ENCODE measurements at regions not wholly inside any gene's neighbourhood (a gene's known extent, or its start where the extent isn't known, plus 50 kb on each side); places are given as distances from the start of the nearest gene placed in this dataset.

DNA sequence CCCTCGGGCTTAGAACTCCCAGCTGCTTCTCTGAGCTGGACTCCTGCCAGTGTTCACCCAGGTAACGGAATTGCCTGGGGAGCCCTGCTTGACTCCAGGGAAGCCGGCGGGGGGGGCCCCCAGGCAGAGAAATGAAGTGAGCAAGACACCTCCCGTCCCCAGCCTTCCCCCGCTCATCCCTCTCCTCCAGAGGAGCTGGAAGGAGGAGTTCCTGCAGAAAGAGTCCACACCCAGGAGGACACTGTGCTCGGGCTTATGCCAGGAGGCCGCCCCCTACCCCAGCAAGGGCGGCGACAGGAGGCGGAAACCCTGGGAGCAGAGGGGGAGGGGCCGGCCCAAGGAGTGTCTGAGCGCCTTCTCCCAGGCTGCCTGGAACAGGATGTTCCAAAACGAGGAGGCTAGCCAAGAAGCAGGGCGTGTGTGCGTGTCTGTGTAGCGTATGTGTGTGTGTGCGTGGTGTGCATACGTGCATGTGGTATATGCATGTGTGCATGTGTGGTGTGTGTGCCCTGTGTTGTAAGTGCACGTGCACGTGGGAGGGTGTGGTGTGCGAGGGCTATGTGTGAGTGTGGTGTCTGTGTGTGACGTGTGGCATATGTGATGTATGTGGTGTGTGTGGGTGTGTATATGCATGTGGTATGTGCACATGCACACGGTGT is 511.3 kb downstream of the SHQ1 start:
- peak; percentile 99 for FAIRE-seq
- DNase-seq (ENCODE audit: insufficient read length, low spot score) = no peak

DNA sequence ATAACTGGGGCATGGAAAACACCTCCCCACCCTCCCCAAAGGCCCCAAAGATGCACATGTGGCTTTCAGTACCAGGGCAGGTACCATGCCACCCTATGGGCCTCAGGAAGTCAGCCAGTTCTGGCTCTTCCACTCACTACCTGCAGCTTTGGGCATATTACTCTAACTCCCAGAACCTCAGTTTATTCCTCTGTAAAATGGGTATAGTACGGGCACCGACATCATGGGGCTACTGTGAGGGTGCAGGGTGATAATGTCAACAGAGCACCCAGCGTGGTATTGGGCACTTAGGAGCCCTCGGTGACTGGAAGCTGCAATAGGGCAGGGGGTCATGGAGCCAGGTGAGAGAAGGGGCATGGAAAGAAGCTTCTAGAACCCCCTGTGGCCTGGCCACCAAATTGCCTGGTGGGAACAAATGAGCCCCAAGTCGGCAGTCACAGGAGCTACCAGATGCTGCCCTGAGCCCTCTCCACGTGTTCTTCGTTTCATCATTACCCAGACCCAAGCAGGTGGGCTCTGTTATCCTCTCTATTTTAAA is 512.1 kb downstream of the SHQ1 start:
- FAIRE-seq (no peak), DNase-seq (ENCODE audit: insufficient read length, low spot score) (no peak)

DNA sequence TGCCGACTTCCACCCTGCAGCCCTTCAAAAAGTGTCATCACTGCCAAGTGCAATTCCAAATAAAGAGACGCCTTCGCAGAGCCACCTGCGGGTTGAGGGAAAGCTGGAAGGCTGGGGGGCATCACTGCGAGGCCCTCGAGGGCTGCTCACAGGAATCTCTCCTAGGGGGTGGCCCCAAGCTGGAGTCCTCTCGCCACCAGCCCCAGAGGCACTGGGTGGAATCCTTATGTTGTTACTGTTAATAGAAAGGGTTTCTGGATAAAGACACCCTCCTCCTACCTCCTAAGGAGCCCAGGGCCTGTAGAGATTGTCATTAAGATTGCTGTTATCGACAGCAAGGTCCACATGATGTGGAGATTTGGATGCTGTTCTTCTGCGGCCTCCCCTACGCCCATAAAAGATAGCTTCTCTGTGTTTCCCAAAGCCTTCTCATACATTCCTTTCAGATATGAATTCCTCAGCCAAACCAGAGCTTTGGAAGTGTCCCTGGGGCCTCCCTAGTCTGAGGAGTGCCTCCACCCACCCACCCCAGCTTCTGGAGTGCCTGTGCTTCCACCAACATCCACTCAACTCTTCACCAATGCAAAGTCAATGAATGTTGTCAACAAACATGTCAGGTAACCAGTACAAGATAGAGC is 512.7 kb downstream of the SHQ1 start:
- no peak for DNase-seq (ENCODE audit: insufficient read length, low spot score)
- FAIRE-seq = no peak

DNA sequence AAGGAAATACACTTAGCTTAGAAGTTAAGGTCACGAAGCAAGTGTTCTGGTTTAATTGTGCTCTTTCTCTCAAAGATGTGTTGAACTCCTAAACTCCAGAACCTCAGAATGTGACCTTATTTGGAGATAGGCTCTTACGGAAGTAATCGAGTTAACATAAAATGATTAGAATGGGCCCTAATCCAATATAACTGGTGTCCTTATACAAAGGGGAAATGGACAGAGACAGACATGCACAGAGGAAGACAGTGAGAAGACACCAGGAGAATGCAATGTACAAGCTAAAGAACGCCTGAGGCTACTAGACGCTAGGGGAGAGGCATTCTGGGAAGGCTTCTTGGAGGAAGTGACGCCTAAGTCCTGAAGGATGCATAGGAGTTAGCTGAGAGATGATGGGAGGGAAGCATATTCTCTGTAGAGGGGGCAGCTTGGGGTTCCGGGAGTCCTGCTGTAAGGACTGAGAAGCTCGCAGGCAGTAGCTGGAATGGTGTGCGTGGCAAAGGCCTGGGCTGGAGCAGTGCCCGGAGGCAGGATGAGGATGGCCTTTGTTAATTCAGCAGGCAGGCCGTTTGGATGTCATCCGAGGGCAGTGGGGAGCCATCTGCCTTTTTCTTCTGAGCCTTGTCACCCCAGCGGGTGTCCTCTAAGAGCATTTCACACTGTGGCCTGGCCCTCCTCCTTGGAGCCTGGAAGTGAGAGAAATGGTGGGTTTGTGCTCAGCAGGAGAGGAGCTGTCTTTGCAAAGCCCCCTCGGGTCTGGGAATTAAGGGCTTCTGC is 513.4 kb downstream of the SHQ1 start:
- FAIRE-seq = no peak
- no peak for DNase-seq (ENCODE audit: insufficient read length, low spot score)

DNA sequence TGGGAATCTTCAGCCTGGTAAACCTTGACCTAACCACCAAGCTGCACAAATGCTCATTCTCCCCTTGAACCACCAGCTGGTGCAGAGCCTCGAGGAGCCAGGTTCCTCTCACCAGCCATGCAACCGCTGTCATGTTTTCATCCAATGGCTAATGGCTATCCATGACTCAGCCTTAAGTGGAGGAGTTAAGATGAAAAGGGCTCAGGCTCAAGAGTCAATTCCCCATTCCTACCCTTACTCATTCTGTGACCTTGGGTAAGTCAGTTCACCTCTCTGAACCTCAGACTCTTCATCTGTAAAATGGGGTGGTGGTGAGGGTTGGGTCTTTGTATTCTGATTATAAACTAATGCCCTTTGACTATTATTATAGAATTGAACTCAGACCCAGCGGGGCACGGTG is 515.6 kb downstream of the SHQ1 start:
- no peak for FAIRE-seq

DNA sequence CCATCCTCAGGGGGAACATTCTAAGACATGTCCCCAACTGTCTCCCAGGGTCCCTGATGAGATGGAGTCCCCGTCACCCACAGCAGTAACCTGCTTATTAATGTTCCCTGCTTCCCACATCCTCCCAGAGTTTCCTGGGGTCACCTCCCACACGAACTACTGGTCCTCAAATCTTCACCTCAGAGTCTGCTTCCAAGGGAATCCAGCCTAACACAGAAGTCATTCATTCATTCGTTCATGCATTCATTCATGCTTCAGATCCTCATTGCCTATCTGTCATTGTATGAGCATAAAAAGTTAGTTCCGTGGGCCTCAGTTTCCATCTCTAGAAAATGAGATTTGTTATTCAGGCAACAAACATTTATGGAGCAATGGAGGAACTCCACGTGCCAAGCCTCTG is 516.2 kb downstream of the SHQ1 start:
- DNase-seq (ENCODE audit: insufficient read length, low spot score) (no peak), FAIRE-seq (no peak)

More for the DNA sequence above, 515.6 kb downstream of the SHQ1 start:
- no peak for DNase-seq (ENCODE audit: insufficient read length, low spot score)

DNA sequence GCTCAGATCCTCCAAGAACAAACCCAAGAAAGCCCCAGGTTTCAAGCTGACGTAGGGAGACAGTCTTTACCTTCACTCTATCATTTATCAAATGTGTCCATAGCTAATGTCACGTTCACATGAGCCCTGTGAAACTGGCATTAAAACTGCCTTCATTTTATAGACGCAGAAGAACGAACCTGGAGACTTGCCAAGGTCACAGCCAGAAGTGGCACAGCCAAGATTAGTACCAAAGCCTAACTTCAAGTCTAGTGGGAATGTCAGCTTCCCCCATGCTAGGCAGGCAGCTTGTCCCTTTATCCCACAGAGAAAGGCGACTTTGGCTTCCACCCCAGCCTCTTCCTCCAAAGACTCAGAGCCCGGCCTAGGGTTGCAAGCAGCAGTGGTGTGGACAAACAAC is 517.2 kb downstream of the SHQ1 start:
- FAIRE-seq = no peak
- DNase-seq (ENCODE audit: insufficient read length, low spot score) = no peak

DNA sequence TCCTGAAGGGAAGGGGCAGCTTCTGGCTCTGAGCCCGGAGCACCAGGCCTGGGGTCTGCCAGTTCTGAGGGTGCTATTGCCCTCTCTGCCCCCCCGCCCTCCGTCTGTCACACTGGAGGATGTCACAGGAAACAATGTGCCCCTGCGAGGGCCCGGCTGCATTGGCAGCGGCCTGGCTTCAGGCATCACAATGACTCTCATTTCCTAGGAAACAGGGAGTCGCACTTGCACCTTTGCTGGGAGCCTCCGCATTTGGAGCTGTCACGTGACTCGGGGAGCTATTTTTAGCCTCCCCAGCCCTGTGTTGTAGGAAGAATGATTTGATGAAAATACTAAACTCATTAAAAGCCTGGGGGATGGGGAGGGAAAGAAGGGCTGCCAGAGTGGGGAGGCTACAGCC is 518.9 kb downstream of the SHQ1 start:
- no peak for FAIRE-seq
- DNase-seq (ENCODE audit: insufficient read length, low spot score) = no peak

DNA sequence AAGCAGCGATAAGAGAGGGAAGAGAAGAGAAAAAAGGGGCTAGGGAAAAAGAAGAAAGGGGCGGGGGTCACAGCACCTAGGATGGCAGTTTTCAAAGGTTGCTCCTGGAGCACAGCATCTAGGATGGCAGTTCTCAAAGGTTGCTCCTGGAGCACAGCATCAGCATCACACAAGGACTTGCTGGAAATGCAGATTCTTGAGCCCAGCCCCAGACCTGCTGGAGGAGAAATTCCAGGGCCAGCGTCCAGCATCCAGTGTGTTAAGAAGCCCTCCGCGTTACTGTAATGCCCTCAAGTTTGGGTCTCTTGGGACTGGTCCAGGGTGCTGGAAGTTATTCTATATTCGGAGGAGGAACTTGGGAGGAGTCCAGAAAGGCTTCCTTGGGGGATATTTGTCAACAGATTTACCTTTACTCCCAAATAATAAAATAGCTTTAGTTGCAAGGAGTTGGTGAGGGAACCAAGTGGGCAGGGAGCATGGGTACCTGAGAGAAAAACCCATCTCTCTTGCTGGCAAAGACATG is 519.4 kb downstream of the SHQ1 start:
- no peak for FAIRE-seq
- no peak for DNase-seq (ENCODE audit: insufficient read length, low spot score)

DNA sequence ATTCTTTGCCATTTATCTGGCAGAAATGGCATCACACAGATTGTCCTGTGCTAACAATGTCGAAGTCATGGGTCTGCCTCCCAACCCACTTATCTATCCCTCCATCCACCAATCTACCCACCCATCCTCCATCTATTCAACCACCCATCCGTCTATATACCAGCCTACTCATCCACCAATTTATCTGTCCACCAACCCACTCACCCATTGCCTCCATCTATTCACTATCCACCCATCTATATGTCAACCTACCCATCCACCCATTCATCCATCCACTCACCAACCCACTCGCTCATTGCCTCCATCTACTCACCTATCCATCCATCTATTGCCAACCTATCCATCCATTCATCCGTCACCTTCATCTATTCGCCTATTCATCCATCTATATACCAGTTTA is 521.2 kb downstream of the SHQ1 start:
- no peak for DNase-seq (ENCODE audit: insufficient read length, low spot score)
- peak; percentile 77 for FAIRE-seq

DNA sequence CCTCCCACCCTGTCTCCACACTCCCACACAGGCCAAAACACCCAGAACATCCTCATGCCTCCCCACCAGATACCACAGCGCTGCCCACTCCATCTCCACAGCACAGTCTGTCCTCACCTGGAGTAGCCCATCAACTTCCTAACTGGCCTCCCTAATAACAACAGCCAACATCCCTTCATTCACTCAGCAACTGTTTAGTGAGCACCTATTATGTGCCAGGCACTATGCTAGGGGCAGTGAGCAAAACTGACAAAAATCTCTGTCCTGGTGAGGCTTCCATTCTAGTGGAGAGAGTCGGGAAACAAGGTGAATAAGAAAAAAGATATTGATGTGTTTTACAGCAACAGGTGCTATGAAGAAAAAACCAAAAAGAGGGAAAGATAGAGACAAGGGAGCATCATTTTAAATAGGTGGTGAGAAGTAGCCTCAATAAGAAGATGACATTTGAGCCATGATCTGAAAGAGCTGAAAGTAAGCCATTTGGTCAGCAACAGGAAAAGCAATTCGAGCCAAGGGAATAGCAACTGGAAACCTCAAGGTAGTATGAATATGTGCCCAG is 523.9 kb downstream of the SHQ1 start:
- DNase-seq (ENCODE audit: insufficient read length, low spot score) = no peak
- FAIRE-seq = no peak

DNA sequence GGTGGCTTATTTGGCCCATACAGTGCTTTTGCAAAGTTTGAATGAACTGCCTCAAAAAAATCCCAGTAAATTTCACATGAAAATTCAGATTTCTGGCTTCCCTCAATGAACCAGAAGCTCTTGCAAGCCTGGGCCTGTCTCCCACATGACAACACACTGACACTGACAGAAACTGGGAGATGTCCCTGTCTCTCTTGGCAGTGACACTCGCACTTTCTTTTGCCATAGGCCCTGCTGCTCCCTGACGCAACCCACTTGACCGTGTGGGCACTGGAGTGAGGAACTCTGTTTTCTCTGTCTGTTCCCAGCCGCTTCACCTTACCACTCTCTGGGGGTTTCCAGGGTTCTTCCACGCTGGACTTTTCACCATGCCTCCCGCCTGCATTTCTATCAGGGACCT is 524.5 kb downstream of the SHQ1 start:
- no peak for DNase-seq (ENCODE audit: insufficient read length, low spot score)
- FAIRE-seq = no peak

DNA sequence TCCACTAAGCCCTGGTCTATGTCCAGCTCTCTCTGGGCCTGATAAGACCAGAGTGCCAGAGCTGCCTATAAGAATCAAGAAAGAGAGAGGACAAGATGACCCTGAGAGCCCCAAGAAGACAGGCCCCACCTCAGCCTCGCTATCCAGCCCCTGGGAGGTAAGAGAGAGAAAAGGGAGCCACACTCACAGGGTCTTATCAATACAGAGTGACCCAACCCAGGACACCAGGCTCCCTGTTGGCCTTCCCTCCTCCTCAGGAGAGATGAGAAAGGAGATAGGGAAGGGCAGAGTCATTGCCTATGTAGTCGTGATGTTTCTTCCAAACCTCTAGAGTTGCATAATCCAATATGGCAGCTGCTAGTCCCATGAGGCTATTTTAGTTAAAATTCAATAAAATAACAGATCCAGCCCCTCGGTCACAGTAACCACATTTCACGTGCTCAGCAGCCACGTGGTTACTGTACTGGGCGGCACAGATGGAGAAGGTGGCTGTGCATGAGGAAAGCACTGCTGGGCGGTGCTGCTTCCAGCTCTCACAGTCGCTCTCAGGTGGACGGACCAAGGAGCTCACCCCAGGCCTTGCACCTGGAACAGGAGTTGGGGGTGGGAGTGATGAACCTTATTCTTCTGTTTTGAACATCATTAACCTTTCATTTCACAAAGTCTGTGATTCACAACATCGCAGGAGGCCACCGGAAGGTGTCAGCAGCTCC is 525.8 kb downstream of the SHQ1 start:
- FAIRE-seq (no peak), DNase-seq (ENCODE audit: insufficient read length, low spot score) (no peak)

DNA sequence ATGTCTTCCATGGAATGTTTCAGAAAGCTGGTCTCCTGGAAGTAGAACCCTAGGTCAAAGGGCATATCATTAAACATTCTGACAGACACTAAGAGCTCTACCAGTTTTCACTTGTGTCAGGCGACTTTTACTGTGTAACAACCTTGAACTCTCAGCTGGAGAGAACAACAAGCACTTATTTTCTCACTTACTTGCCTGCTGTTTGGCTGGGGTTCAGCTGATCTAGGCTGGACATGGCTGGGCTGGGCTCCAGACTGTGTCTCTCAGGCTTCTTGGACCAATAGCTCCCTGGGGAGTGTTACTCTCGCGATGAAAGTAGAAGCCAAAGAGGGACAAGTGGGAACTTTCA is 527.3 kb downstream of the SHQ1 start:
- DNase-seq (ENCODE audit: insufficient read length, low spot score) (no peak), FAIRE-seq (no peak)

DNA sequence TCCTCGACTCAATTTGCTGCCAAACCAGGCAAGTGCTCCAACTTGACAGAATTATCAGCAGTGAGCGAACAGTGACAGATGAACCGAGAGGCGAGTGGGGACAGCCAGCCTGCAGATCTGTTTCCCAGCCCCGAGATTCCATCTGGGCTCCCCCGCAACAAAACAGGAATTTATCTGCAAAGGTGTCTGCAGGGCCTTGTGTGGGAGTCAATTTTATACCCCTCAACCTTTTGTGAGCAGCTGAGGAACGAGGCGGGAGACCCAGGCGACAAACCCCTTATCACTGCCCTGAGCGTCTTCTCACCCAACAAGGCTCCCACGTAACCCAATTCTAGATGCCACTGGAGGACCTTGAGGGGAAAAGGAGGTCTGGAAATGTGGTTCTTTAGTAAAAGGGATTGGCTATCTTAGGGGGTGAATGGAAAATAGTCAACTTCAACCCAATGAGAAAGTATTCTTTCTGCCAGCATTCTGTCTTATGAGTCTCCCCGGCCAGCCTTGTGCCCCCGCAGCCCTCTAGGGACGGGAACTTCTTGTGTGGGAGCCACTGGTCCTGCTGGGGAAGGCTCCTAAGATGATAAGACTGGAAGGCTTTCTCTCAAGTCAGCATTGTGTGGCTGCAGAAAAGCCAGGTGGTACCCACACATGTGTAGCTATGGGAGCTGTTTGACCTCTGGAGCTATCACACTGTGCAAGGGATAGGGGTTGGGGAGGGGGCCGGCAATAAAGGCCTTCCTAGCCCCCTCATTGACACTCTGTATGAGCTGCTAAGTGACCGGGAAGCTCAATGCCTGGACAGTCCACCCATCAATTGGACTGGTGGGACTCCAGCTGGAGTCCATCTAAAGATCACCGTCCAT is 527.9 kb downstream of the SHQ1 start:
- FAIRE-seq = no peak
- DNase-seq (ENCODE audit: insufficient read length, low spot score) = no peak

DNA sequence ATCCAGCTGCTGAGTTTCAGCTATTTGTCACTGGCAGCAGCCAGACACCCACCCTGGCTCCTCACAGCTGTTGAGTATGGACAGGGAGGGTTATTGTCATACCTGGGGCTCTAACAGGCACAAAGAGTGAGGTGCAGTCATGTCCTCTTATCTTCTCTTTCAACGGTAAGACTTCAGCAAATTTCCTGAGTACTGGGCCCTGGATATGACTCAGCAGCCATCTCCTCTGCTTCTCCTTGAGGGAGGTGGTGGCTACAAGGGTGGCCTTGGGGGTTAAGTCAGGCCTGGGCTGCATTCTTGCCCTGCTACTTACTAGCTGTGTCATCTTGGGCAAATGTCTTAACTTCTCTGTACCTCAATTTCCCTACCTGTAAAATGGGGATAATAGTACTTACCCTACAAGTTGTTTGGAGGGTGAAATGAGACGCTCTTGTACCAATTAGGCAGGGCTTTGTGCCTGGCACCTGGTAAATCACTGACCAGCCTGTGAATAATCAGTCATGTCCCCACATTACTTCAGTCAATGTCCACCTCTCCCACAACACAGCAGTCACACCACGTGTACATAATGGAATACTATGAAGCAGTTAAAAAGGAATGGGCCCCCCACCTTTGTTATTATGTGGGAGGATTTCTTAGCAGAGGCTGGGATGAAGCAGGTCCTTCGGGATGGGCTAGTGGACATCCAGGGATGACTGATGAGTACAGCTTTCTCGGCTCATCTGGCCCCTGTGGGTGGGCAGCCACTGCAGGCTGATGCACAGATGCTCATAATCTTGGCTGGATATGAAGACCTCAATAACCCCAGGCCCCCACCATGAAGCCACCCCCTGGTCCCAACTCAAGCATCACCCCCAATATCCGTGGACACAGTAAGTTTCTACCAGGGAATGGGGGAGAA is 528.8 kb downstream of the SHQ1 start:
- peak; percentile 60 for FAIRE-seq
- DNase-seq (ENCODE audit: insufficient read length, low spot score) = no peak

DNA sequence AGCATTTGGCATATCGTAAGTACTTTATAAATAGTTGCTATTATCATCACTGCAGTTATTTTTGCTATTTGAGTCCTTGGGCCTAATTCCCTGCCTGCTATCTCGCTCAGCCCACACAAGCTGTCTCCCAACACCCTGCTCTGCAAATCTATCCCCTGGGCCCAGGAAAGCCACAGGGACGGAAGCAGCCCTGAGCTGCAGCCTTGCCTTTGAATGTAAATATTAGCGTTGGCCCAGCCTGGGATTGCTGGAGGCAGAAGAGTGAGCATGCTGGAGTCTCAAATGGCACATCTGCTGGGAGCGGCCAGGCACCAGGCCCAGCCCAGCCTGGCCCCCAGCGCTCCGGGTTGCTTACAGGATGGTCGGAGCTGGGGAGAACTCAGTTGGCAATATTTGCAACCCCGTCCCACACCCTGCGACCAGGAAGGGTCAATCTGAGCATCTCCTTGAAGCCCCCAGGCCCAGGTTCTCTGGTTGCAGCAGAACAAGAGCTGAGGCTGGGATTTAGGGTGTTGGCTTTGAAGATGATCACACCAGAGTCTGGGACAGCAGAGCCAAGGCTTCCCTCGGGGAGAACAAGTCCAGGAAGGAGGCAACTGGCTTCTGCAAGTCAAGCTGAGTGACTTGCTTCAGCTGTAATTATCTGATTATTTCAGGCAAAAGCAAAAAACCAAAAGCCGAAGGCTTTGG is 529.6 kb downstream of the SHQ1 start:
- DNase-seq (ENCODE audit: insufficient read length, low spot score) = no peak
- FAIRE-seq = peak; percentile 44

DNA sequence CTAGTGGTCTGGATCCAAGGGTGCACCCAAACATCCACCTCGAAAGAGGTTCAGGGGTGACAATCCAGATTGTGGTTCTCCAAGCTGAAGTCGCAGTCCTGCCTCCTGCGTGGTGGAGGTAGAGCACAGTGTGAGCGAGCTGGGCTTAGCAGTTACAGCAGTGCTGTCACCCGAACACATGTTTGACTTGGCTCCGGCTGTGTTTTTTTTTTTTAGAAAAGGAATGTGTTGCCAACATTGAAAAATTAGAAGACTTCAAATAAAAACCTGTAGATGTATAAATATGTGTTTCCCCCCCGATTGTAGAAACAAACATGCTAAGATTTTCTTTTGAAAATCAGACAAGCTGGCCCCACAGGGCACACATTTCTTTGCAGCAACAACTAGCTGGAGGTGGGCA is 530.8 kb downstream of the SHQ1 start:
- FAIRE-seq (no peak), DNase-seq (ENCODE audit: insufficient read length, low spot score) (no peak)

Measured in HTR-8/SVneo (cell line).